AG09309 (cell line): ENCODE measurements at regions not wholly inside any gene's neighbourhood (a gene's known extent, or its start where the extent isn't known, plus 50 kb on each side); places are given as distances from the start of the nearest gene placed in this dataset.
A peak's percentile ranks its signal among the peaks of the same experiment; 100 is the strongest.

ENCODE experiments used
- DNase-seq: peaks from one replicate; pipeline ENCODE4 v3.0.0-alpha.2; 2010; ENCODE audit warnings: low read depth
- H3K4me3 ChIP-seq: 2 replicates; pipeline ENCODE4 v1.5.1; 2011; ENCODE audit warnings: mild to moderate bottlenecking, low read depth, low read length, moderate library complexity; ENCODE audit not compliant: control insufficient read depth
- TF ChIP-seq, protein P1 (sequence below): IDR thresholded peaks from 2 replicates; pipeline ENCODE4 v1.5.1; 2011; ENCODE audit warnings: mild to moderate bottlenecking, low read depth, low read length, inconsistent platforms; ENCODE audit not compliant: insufficient read depth, control insufficient read depth; ENCODE audit errors: missing control alignments

DNA sequence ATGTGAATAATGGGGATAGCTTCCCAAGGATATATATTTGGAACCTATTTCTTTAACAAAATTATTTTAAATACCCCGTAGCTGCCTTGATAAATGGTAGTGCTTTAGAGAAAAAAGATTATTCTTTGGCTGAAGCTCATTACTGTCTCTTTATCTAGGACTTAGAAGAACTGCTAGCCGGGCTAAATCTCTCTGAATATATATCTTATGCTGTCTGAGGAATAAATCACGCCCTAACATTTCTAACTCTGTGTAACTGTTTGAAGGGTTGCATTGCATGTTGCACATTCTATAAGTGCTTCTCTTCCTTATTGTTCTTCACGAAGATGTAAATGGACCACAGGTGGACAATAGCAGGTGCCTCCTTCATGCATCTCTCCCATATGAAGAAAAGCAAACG lies 585.0 kb upstream of the ZP4 start:
- H3K4me3 ChIP-seq: no peak overlapping the region
- DNase-seq: no peak
- TF ChIP-seq, protein P1, sequence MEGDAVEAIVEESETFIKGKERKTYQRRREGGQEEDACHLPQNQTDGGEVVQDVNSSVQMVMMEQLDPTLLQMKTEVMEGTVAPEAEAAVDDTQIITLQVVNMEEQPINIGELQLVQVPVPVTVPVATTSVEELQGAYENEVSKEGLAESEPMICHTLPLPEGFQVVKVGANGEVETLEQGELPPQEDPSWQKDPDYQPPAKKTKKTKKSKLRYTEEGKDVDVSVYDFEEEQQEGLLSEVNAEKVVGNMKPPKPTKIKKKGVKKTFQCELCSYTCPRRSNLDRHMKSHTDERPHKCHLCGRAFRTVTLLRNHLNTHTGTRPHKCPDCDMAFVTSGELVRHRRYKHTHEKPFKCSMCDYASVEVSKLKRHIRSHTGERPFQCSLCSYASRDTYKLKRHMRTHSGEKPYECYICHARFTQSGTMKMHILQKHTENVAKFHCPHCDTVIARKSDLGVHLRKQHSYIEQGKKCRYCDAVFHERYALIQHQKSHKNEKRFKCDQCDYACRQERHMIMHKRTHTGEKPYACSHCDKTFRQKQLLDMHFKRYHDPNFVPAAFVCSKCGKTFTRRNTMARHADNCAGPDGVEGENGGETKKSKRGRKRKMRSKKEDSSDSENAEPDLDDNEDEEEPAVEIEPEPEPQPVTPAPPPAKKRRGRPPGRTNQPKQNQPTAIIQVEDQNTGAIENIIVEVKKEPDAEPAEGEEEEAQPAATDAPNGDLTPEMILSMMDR: no peak

DNA sequence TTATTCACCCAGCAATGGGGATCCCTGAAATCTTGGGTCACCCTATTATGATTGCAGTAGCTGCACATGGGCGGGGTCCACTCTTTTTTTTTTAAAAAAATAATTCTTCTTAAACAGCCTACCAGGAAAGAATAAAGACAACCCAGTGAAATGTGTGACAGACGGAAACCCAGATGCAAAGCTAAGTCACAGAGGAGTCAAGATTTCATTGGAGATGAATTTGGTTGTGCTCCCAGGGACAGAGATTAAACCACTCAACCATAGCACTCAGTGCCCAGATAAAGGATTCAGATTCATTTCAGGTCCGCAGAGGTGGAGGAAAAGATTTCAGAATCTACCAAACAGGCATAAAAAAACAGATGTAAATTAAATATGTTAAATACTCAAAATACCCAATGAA lies 583.5 kb upstream of the ZP4 start:
- DNase-seq: no peak
- no peak overlapping the region for H3K4me3 ChIP-seq
- TF ChIP-seq, protein P1: no peak

GRCh38 chr1:238469146-238469631 lies 578.5 kb upstream of the ZP4 start:
- no peak for DNase-seq
- peak overlapping the region; percentile 4; the same call in 1 of the 2 replicates for H3K4me3 ChIP-seq
- TF ChIP-seq, protein P1: no peak

GRCh38 chr1:238468068-238468467 lies 577.3 kb upstream of the ZP4 start:
- TF ChIP-seq, protein P1: no peak
- no peak overlapping the region for H3K4me3 ChIP-seq
- no peak for DNase-seq

- no peak for DNase-seq
- TF ChIP-seq, protein P1: no peak
- no peak overlapping the region for H3K4me3 ChIP-seq
Observed at GRCh38 chr1:238466459-238466858, 575.7 kb upstream of the ZP4 start.

DNA sequence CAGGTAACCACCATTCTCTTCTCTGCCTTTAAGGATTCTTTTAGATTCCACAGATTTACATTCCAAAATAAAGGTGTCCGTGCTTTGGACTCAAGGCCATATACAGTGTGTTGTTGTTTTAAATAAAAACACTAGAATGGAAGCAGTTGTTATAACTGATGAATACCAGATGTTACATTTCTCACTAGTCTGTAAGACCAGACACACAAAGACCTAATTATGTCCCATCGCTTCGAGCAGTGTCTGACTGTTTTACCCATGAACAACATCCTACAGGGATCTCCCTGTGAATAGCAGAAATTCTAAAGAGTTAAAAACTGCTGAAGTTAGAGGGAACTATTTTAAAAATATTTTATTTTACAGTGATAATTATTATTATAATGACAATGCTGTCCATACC lies 574.7 kb upstream of the ZP4 start:
- no peak for DNase-seq
- no peak overlapping the region for H3K4me3 ChIP-seq
- TF ChIP-seq, protein P1: no peak

DNA sequence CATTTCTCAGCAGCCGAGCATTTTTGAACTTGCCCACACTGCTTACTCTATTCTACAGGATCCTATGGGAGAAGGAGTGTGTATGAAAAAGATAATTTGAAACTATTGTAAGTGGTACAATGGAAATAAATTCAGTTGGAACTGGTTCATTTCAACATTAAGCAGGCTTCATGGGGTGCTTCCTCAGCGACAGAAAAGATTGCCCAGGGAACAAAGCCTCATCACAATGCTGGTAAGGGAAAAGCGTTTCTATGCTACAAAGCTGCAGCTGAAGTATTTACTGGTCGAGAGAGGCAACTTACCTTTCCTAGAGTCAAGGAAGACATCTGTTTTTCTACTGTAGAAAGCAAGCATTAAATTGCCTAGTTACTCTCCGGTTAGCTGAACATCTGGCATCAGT lies 568.2 kb upstream of the ZP4 start:
- TF ChIP-seq, protein P1: no peak
- H3K4me3 ChIP-seq: no peak overlapping the region
- DNase-seq: no peak
